ENCODE measurements at regions not wholly inside any gene's neighbourhood (a gene's known extent, or its start where the extent isn't known, plus 50 kb on each side); places are given as distances from the start of the nearest gene placed in this dataset.
"Not testable (repeated sequence)": the region's sequence is repeated elsewhere in the genome, so short reads cannot be mapped to it uniquely, and the experiment has no call there.

DNA sequence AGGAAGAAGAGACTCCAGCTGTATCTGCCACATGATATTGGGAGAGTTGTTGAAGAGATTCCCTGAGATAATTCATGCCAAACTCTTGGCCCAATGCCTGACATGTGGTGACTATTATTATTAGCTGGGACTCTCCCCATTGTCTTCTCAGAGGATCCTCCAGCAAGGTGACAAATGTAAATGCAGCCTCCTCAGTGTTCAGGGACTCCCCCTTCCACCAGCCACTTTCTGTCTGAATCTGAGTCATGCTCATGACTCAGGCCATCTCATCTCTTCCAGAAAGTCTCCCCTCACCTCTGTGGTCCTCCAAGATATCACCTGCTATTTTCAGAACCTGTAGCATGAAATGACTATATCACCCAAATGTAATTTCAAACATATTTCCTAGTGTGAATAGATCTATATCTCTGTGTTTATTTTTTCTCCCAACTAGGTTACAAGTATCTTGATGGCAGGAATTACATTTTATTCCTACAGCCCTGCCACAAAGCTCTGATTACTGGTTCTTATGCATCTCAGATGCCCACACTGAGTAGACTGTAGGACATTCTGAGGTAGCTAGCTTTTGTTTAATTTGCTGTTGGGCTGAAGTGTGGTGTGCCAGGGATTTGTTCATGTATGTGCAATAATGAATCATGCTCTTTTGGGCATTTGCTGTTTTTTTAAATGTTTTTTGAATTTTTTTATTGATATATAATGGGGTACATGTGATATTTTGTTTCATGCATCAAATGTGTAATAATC, 126.6 kb upstream of the IL12B start:
- no peak for DNase-seq (ENCODE audit: low read depth)

- no peak for DNase-seq (ENCODE audit: low read depth)
These were observed 128.0 kb upstream of the IL12B start for GRCh38 chr5:159458217-159458711.

DNA sequence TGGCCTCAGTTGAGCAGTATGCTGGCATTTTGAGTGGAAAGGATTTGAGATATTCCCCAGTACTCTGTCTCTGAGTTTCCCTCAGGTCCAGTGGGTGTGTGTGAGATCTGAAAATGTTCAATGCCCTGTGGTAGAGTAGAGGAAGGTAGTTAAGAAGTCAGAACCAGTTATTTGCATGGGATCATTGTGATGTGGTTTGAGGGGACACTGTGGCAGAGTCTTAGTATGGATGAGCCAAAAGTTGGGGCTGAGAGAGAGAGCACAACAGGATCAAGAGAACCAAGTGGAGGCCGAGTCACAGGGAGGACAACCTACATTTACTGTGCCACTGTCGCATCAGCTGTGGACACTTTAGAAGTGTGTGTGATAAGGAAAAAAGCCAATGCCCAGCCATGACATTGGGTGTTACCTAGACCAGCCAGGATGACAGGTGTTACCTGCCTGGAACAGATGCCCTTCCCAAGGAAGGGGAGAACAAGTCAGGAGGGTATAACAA, 128.9 kb upstream of the IL12B start:
- DNase-seq (ENCODE audit: low read depth) = no peak

DNA sequence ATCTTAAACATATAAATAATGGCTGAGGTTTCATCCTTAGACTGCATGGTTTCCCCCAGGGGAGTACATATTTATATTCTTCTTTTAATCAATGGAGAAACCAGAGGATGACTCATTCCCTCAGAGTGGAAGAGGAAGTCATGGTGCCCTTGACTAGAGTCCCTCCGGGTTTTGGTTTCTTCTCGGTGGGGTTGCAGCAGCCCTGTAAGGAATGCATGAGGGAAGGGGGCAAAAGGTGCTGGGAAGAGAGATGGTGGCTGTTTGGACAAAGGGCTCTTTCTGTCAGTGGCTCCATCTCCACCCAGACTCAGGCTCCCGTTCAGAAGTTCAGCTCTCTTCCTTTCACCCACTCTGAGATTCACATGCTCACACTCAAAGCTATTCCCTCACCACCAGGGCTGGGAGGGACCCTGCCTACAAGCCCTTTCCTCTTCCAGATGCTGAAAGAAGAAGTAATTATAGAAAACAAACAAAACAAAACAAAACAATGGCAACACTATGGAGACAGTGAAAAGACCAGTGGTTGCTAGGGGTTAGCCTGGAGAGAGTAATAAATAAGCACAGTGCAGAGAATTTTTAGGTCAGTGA, 129.8 kb upstream of the IL12B start:
- DNase-seq (ENCODE audit: low read depth) = no peak

GRCh38 chr5:159463590-159464321, 133.5 kb upstream of the IL12B start:
- DNase-seq (ENCODE audit: low read depth) = no peak

- no peak for DNase-seq (ENCODE audit: low read depth)
These were observed 135.3 kb upstream of the IL12B start for GRCh38 chr5:159465604-159466003.

DNA sequence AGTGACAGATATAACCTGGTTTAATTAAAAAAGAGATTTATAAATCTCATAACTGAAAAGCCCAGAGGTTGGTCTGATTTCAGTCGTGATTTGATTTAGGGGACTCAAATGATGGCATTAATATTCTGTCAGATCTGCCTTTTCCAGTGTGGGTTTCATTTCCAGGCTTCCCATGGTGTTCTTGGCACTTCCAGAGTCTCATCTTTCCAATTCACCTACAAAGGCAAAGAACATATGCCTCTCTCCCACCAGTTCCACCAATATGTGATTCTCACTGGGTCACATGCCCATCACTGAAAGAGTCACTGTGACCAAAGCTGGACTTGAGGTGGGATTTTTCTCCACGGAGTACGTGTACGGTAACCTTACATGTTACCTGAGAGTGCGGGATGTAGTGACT, 137.4 kb upstream of the IL12B start:
- DNase-seq (ENCODE audit: low read depth) = no peak

DNA sequence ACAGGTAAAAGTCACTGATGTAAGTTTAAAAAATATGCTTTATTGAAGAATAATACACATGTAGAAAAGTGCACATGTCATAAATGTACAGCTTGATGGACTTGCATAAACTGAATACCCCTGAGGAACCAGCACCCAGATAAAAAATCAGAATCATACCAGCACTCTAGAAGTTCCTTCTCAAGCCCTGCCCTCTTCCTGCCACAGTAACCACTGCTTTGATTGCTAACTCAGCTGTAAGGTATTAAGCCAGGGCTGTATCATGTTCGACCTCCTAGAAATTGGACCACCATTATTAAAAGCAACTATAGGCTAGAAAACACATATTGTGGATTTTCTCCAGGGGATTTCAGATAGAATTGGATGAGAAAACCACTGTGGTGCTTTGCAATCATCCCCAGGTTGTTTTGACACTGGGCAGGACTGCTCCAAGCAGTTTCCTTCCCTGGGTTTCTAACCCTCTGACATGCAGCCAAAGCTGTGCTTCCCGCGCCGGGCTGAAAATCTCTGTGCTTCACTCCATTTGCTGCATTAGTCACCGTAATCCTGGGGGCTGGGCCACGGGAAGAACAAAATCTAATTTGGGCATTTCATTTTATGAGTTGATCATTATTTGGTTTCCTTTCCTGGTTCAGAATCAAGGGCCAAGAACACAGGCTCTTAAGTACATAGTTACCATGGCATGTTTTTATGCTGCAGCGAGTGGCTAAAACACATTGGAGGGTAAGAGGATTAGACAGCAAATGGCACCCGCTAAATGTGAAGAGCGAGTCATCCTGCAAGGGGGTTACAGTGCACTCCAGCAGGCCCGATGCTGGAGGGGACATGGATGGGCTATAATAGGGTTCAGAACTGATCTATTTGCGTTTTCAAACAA, 139.4 kb upstream of the IL12B start:
- no peak for DNase-seq (ENCODE audit: low read depth)

GRCh38 chr5:159471904-159472303, 141.6 kb upstream of the IL12B start:
- peak; percentile 53 for DNase-seq (ENCODE audit: low read depth)

DNA sequence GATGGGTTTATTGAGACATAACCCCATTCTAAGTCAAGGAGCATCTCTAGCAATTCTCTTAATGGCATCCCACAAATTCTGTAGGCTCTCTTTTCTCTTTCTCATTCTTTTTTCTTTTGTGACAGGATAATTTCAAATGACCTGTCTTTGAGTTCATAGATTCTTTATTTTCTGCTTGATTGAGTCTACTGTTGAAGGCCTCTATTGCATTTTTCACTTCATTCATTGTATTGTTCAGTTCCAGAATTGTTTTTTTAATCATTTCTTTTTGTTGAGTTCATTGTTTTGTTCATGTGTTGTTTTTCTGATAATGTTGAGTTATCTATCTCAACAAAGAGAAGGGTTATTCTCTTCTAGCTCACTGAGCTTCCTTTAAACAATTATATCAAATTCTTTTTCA, 144.7 kb upstream of the IL12B start:
- DNase-seq (ENCODE audit: low read depth) = no peak

DNA sequence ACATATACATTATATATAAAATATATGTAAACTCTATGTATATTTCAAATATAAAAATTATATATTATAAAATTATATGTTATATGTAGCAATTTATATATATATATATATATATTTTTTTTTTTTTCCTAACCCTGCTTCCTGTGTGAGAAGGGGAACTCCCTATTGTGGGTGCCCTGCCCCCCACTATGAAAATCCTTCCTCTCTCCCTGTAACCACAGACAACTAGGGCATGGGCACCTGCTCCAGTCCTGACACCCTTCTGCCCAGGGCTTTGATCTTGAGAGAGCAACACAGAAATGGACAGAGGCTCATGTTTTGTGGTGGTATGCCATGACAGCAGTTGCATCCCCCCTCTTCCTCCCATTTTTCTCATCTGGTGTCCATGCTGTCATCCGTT, 148.7 kb upstream of the IL12B start:
- DNase-seq (ENCODE audit: low read depth) = no peak

GRCh38 chr5:159480849-159481248, 150.6 kb upstream of the IL12B start:
- no peak for DNase-seq (ENCODE audit: low read depth)

DNA sequence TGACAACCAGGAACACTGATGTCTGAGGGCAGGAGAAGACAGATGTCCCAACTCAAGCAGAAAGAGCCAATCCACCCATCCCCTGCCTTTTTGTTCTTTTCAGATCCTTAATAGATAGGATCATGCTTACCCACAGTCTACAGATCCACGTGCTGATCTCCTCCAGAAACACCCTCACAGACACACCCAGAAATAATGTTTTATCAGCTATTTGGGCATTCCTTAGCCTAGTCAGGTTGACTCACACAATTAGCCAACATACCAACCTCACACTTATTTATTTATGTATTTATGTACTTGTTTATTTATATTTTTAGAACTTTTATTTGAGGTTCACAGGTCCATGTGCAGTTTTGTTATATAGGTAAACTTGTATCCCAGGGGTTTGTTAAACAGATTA, 151.5 kb upstream of the IL12B start:
- DNase-seq (ENCODE audit: low read depth) = no peak

- no peak for DNase-seq (ENCODE audit: low read depth)
These were observed 156.5 kb upstream of the IL12B start for GRCh38 chr5:159486836-159487235.

- no peak for DNase-seq (ENCODE audit: low read depth)
These were observed 158.2 kb upstream of the IL12B start for GRCh38 chr5:159488516-159488915.

DNA sequence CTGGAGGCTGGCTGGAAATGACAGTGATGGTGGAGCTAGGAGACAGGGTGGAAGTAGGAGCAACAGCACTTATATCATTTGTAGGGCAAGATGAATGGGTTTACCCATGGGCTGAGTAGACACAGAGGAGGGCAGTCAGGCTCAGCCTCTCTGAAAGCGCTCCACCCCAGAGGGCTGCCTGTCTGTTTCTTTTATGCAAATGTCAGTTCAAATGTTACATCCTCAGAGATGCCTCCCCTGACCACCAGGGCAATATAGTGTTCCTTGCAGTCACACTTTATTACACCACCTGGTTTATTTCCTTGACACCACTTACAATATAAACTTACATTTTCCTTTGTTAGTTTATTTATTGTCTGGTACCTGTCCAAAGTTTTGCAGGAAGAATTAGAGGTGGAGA, 159.5 kb upstream of the IL12B start:
- no peak for DNase-seq (ENCODE audit: low read depth)

GRCh38 chr5:159490507-159490906, 160.2 kb upstream of the IL12B start:
- no peak for DNase-seq (ENCODE audit: low read depth)

- DNase-seq (ENCODE audit: low read depth) = no peak
These were observed 163.4 kb upstream of the IL12B start for GRCh38 chr5:159493696-159494095.

- DNase-seq (ENCODE audit: low read depth) = no peak
These were observed 166.5 kb upstream of the IL12B start for GRCh38 chr5:159496773-159497172.

DNA sequence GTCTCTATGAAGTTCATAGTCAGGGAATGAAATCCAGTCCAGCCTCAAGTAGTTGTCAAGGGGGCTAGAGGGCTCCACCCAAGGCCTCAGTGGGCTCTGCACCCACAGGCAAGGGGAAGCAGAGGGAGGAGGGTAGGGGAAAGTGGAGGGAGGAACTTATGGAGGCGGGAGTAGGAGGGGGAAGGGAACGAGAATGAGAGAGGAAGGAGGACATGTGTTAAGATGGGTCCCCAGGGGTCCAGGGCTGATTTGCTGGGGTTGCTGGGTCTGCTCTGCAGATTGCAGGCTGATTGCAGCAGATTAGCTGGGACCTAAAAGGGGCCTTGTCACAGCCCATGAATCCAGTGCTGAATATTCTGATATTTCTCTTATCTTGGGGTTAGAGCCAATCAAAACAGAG, 166.9 kb upstream of the IL12B start:
- DNase-seq (ENCODE audit: low read depth) = no peak

DNA sequence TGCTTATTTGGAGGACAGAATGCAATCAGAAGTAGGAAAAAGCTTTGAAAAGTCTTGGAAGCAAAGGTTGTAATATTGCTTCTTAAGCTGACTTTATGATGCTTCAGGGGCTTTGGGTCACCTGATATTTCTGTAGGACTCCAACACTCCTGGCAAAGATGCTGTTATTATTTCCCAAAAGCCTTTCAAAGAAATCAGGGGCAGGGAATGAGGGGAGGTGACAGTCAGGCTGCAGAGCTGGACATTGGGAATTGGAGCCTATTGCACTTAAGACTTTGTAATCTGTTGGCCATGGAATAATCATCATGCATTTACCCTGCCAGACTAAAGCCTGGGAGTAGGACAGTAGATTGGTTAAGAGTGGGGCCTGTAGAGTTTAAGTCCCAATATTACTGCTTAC, 168.3 kb upstream of the IL12B start:
- DNase-seq (ENCODE audit: low read depth) = no peak

GRCh38 chr5:159502116-159502515, 171.8 kb upstream of the IL12B start:
- DNase-seq (ENCODE audit: low read depth) = not testable (repeated sequence)

All from fibroblast of the conjunctiva (primary cell).